IPS-15b (cell line): ENCODE measurements at regions not wholly inside any gene's neighbourhood (a gene's known extent, or its start where the extent isn't known, plus 50 kb on each side); places are given as distances from the start of the nearest gene placed in this dataset.
"Not testable (repeated sequence)": the region's sequence is repeated elsewhere in the genome, so short reads cannot be mapped to it uniquely, and the experiment has no call there.

Source experiments
- H3K27me3 ChIP-seq: one replicate; pipeline ENCODE4 v1.6.1; 2013; ENCODE audit warnings: low read length; ENCODE audit not compliant: control insufficient read depth, insufficient read depth
- H3K36me3 ChIP-seq: one replicate; pipeline ENCODE4 v1.6.1; 2013; ENCODE audit warnings: low read length; ENCODE audit not compliant: control insufficient read depth, insufficient read depth
- H3K4me1 ChIP-seq: one replicate; pipeline ENCODE4 v1.6.1; 2013; ENCODE audit warnings: mild to moderate bottlenecking, low read length; ENCODE audit not compliant: control insufficient read depth, insufficient read depth
- H3K4me3 ChIP-seq: one replicate; pipeline ENCODE4 v1.5.1; 2013; ENCODE audit warnings: low read depth, low read length
- H3K9ac ChIP-seq: one replicate; pipeline ENCODE4 v1.6.1; 2013; ENCODE audit warnings: low read depth, mild to moderate bottlenecking, low read length
- H3K9me3 ChIP-seq: one replicate; pipeline ENCODE4 v1.6.1; 2013; ENCODE audit warnings: mild to moderate bottlenecking, low read length; ENCODE audit not compliant: control insufficient read depth, insufficient read depth

DNA sequence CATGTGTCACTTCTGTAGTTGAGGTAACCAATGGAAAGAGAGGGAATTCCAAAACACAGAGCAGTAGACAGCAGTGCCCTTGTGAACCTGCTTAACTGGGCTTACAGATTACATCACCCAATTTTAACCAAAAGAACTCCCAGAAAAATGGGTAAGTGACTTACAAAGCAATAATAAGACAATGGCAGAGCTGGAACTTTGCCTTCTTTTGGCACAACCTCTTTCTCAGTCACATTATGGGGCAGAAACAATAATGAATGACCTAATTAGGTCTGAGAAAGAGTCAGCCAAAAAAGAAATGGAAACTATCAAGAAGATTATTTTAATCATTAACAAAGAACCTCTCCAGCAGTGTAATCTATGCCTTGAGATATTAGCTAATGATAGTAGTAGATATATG, 146.5 kb downstream of the SPATA31D1 start:
- Histone ChIP-seq H3K9me3 (no peaks in the 10 kb centered on the region), H3K4me3 (no peak overlapping the region), H3K27me3 (no peaks in the 10 kb centered on the region), H3K36me3 (no peaks in the 10 kb centered on the region), H3K4me1 (no peaks in the 10 kb centered on the region), H3K9ac (no peak overlapping the region)

- not testable (repeated sequence) for H3K4me3 ChIP-seq, H3K9me3 ChIP-seq, H3K36me3 ChIP-seq, H3K4me1 ChIP-seq, H3K27me3 ChIP-seq, H3K9ac ChIP-seq
Measured at GRCh38 chr9:82138081-82138480, 149.5 kb downstream of the SPATA31D1 start.

- Histone ChIP-seq H3K27me3 (no peaks in the 10 kb centered on the region), H3K9me3 (no peaks in the 10 kb centered on the region), H3K9ac (no peak overlapping the region), H3K4me3 (no peak overlapping the region), H3K36me3 (no peaks in the 10 kb centered on the region), H3K4me1 (no peaks in the 10 kb centered on the region)
Measured at GRCh38 chr9:82140471-82140870, 151.9 kb downstream of the SPATA31D1 start.

GRCh38 chr9:82144803-82145202, 156.2 kb downstream of the SPATA31D1 start:
- H3K4me1 ChIP-seq: no peaks in the 10 kb centered on the region
- no peaks in the 10 kb centered on the region for H3K27me3 ChIP-seq
- H3K4me3 ChIP-seq: no peak overlapping the region
- no peaks in the 10 kb centered on the region for H3K36me3 ChIP-seq
- no peaks in the 10 kb centered on the region for H3K9me3 ChIP-seq
- no peak overlapping the region for H3K9ac ChIP-seq

GRCh38 chr9:82146677-82147076, 158.1 kb downstream of the SPATA31D1 start:
- no peak overlapping the region for H3K9ac ChIP-seq
- H3K27me3 ChIP-seq: no peaks in the 10 kb centered on the region
- no peaks in the 10 kb centered on the region for H3K4me1 ChIP-seq
- H3K36me3 ChIP-seq: no peaks in the 10 kb centered on the region
- H3K4me3 ChIP-seq: no peak overlapping the region
- H3K9me3 ChIP-seq: no peaks in the 10 kb centered on the region

DNA sequence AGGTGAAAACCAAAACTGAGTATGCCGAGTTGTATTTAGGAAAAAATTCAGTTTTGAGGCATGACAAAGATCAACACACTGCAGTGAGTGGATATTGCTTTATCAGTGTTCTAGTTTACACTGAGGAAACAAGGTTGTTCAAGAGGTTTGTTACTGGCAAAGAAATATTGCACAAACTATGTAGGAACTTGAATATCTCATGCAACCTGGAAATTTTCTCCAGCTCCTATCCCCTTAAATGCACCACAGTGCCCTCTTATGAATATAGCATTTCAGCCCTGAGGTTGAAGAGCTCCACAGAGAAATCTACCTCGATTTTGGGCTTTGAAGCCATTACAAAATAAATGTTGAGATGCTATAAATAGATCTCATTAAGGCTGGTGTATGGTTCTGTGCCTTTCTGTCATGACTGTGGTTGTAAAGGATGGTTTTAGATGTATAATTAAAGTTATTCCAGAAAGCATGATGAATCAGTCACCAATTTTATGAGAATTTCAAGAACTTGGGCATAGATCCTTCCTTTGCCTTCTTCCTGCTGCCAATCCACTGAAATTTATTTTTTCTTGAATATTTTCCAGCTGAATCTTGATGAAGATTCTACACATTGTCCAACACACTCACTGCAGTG, 159.3 kb downstream of the SPATA31D1 start:
- H3K36me3 ChIP-seq: no peaks in the 10 kb centered on the region
- H3K9ac ChIP-seq: no peak overlapping the region
- H3K27me3 ChIP-seq: no peaks in the 10 kb centered on the region
- no peak overlapping the region for H3K4me3 ChIP-seq
- no peaks in the 10 kb centered on the region for H3K4me1 ChIP-seq
- H3K9me3 ChIP-seq: no peaks in the 10 kb centered on the region

DNA sequence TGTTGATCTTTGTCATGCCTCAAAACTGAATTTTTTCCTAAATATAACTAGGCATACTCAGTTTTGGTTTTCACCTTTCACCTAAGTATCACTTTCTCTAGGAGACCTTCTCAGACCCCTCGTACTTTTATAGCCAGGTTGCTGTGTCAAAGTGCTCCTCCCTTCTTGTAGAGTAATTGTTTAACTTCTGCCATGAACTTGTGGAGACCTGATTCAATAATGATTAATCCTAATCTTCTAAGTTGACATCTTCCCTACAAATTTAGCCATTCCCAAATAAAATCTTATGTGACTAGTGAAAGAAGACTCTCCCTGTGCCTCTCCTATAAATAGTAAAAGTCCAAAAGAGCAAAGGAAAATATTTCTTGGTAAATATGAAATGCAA, 159.8 kb downstream of the SPATA31D1 start:
- H3K9ac ChIP-seq: no peak overlapping the region

DNA sequence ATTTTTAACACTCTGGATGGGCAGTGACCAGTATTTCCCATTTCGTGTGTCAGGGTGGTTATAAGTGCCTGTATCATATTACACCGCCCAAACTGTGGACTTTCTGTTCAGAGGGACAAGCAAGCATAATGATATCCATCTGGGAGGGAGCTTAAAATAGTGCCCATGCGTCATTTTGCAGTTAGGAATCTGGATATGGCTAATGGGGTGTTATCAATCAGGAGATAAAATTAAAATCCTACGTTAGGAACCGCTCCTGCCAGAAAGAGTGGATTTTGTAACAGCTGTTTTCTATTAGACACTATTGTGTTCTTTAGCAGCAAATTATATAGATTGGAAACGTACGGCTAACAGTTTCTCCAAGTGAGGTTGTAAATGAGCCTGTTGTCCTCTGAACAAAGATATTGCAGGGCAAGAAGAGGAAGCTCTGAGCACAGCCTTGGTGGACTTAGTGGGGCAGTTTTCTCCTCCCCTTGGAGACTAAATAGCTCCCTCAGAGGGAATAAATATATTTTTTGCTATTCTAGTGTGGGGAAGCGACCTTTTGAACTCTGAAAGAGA, 160.4 kb downstream of the SPATA31D1 start:
- Histone ChIP-seq H3K4me3 (no peak overlapping the region), H3K9me3 (no peaks in the 10 kb centered on the region), H3K36me3 (no peaks in the 10 kb centered on the region), H3K27me3 (no peaks in the 10 kb centered on the region), H3K4me1 (no peaks in the 10 kb centered on the region), H3K9ac (no peak overlapping the region)

More for the DNA sequence above, 159.8 kb downstream of the SPATA31D1 start:
- H3K4me1 ChIP-seq: no peaks in the 10 kb centered on the region
- H3K4me3 ChIP-seq: no peak overlapping the region
- H3K9me3 ChIP-seq: no peaks in the 10 kb centered on the region
- no peaks in the 10 kb centered on the region for H3K27me3 ChIP-seq
- no peaks in the 10 kb centered on the region for H3K36me3 ChIP-seq

DNA sequence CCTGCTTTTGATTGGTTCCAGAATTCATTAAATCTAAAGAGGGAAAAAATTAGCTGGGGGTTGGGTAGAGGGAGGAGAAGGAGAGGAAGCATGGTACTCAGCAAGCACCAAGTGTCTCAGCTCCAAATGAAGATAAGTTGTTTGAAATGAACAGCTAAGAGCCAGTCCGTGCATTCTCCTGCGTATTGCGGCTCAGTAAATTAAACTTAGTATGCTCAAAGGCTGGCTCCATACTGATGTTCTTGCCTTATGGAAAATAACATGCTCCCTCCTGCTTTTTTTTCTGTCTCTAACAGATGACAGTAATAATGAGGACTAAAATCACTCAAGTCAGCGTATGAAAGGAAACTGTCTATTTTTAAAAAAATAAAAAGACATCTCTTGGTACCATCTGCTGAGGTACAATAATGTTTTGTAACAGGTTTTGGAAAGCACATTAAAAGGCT, 161.0 kb downstream of the SPATA31D1 start:
- Histone ChIP-seq H3K4me3 (no peak overlapping the region), H3K36me3 (no peaks in the 10 kb centered on the region), H3K9ac (no peak overlapping the region), H3K9me3 (no peaks in the 10 kb centered on the region), H3K27me3 (no peaks in the 10 kb centered on the region), H3K4me1 (no peaks in the 10 kb centered on the region)

DNA sequence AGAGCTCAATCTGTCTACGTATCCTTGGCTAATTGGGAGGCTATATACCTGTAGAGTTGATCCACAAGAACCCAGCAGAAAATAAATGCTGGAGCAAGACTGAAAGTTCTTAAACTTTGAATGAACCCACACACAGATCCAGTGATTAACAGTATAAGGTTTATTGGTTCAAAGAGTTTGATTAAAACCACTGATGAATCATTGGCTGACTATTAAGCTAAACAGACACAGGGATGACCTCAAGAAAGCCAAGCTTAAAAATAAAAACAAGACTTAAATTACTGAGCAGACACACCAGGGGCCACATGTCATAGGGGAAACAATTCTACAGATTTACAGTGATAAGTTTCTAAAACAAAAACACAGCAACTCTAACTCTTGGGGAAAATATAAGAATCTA, 163.6 kb downstream of the SPATA31D1 start:
- H3K9me3 ChIP-seq: no peaks in the 10 kb centered on the region
- H3K9ac ChIP-seq: no peak overlapping the region
- no peak overlapping the region for H3K4me3 ChIP-seq
- no peaks in the 10 kb centered on the region for H3K27me3 ChIP-seq
- H3K4me1 ChIP-seq: no peaks in the 10 kb centered on the region
- no peaks in the 10 kb centered on the region for H3K36me3 ChIP-seq

- no peaks in the 10 kb centered on the region for H3K4me1 ChIP-seq
Measured at GRCh38 chr9:82153032-82153431, 164.5 kb downstream of the SPATA31D1 start.

DNA sequence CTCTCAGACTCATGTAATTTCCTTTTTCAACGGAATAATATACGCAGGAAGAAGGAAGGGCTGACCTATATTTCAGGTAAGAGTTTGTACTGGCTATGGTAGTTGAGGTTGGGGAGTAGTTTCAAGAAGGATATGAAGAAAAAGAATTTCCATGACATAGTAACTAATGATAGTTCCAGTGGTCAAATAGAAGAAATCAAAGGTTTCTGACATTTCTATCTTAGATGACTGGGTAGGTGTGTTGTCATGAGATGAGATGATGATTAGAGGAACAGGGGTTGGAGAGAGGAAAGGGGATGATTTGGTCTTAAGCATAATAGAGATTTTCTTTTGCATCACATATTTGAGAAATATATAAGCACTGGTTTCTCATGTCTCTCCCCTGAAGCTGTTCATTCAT, 166.0 kb downstream of the SPATA31D1 start:
- no peak overlapping the region for H3K9ac ChIP-seq
- no peaks in the 10 kb centered on the region for H3K9me3 ChIP-seq
- no peaks in the 10 kb centered on the region for H3K27me3 ChIP-seq
- H3K36me3 ChIP-seq: no peaks in the 10 kb centered on the region
- no peaks in the 10 kb centered on the region for H3K4me1 ChIP-seq
- H3K4me3 ChIP-seq: no peak overlapping the region

More at GRCh38 chr9:82153032-82153431, 164.5 kb downstream of the SPATA31D1 start:
- no peak overlapping the region for H3K4me3 ChIP-seq
- no peak overlapping the region for H3K9ac ChIP-seq
- H3K27me3 ChIP-seq: no peaks in the 10 kb centered on the region
- H3K36me3 ChIP-seq: no peaks in the 10 kb centered on the region
- H3K9me3 ChIP-seq: no peaks in the 10 kb centered on the region
